Liver (tissue), 3 donors: ENCODE measurements at regions not wholly inside any gene's neighbourhood (a gene's known extent, or its start where the extent isn't known, plus 50 kb on each side); places are given as distances from the start of the nearest gene placed in this dataset.
"Not testable (repeated sequence)": the region's sequence is repeated elsewhere in the genome, so short reads cannot be mapped to it uniquely, and the experiment has no call there.

Source experiments
- CTCF ChIP-seq: fragments of 150-350 bp; IDR thresholded peaks from 2 replicates; pipeline ENCODE4 v1.5.1; 2017; ENCODE audit warnings: improper control_type of control experiment, low read depth, low read length; ENCODE audit not compliant: missing input control
- GABPA ChIP-seq, 2 donors: IDR thresholded peaks in 1 of 2; conservative IDR thresholded peaks in 1 of 2; 2 replicates each; pipeline ENCODE4 v1.6.1; 2016; ENCODE audit warnings: antibody characterized with exemption in 2 of 2, mild to moderate bottlenecking in 1 of 2, moderate library complexity in 1 of 2
- JUND ChIP-seq, 2 donors: IDR thresholded peaks; 2 replicates each; pipeline ENCODE4 v1.6.1; 2016; ENCODE audit warnings: antibody characterized with exemption in 2 of 2
- RAD21 ChIP-seq, 2 donors: IDR thresholded peaks; 2 replicates each; pipeline ENCODE4 v1.6.1; 2016; ENCODE audit warnings: antibody characterized with exemption in 2 of 2, mild to moderate bottlenecking in 2 of 2
- SP1 ChIP-seq: IDR thresholded peaks from 2 replicates; pipeline ENCODE4 v1.6.1; 2018; ENCODE audit warnings: antibody characterized with exemption, mild to moderate bottlenecking
- TAF1 ChIP-seq: conservative IDR thresholded peaks from 2 replicates; pipeline ENCODE4 v1.6.1; 2016; ENCODE audit warnings: antibody characterized with exemption, mild to moderate bottlenecking
- YY1 ChIP-seq: IDR thresholded peaks from 2 replicates; pipeline ENCODE4 v1.6.1; 2016; ENCODE audit warnings: antibody characterized with exemption, mild to moderate bottlenecking
- donor health status: healthy.
- donor health status: healthy.

- not testable (repeated sequence) for TF ChIP-seq CTCF; SP1; RAD21 (IDR thresholded peaks at IDR 0.05); TAF1; GABPA (IDR thresholded peaks at IDR 0.05 in 1 of 2, conservative IDR thresholded peaks at IDR 0.05 in 1 of 2); JUND (IDR thresholded peaks at IDR 0.05); YY1
These were observed 203.7 kb downstream of the POM121L12 start for GRCh38 chr7:53239151-53239550.
